RKO (cell line): ENCODE measurements at regions not wholly inside any gene's neighbourhood (a gene's known extent, or its start where the extent isn't known, plus 50 kb on each side); places are given as distances from the start of the nearest gene placed in this dataset.

Experiments
- DNase-seq: peaks from one replicate; pipeline ENCODE4 v3.0.0-alpha.2; 2016; ENCODE audit warnings: low spot score

GRCh38 chr12:41745593-41745992 is 399.1 kb downstream of the GXYLT1 start:
- no peak for DNase-seq

- peak; percentile 20 for DNase-seq
Observed at GRCh38 chr12:41743835-41744234, 400.8 kb downstream of the GXYLT1 start.

- DNase-seq: no peak
Observed at GRCh38 chr12:41739066-41739465, 405.6 kb downstream of the GXYLT1 start.

GRCh38 chr12:41737423-41737822 is 407.3 kb downstream of the GXYLT1 start:
- no peak for DNase-seq

GRCh38 chr12:41736436-41736835 is 408.2 kb downstream of the GXYLT1 start:
- DNase-seq: no peak

GRCh38 chr12:41731691-41732090 is 413.0 kb downstream of the GXYLT1 start:
- no peak for DNase-seq

GRCh38 chr12:41731061-41731460 is 413.6 kb downstream of the GXYLT1 start:
- DNase-seq: no peak

GRCh38 chr12:41724216-41724615 is 420.5 kb downstream of the GXYLT1 start:
- peak; percentile 21 for DNase-seq

- DNase-seq: no peak
Observed at GRCh38 chr12:41719214-41719613, 425.5 kb downstream of the GXYLT1 start.

- DNase-seq: no peak
Observed at GRCh38 chr12:41715256-41715655, 429.4 kb downstream of the GXYLT1 start.

- DNase-seq: no peak
Observed at GRCh38 chr12:41709463-41710285, 435.0 kb downstream of the GXYLT1 start.

GRCh38 chr12:41709012-41709411 is 435.7 kb downstream of the GXYLT1 start:
- DNase-seq: no peak

GRCh38 chr12:41706376-41706775 is 438.3 kb downstream of the GXYLT1 start:
- no peak for DNase-seq

- no peak for DNase-seq
Observed at GRCh38 chr12:41701943-41702601, 442.6 kb downstream of the GXYLT1 start.

GRCh38 chr12:41700940-41701339 is 443.7 kb downstream of the GXYLT1 start:
- DNase-seq: no peak

GRCh38 chr12:41699658-41700057 is 445.0 kb downstream of the GXYLT1 start:
- DNase-seq: no peak

- no peak for DNase-seq
Observed at GRCh38 chr12:41697161-41697560, 447.5 kb downstream of the GXYLT1 start.

GRCh38 chr12:41684997-41685396 is 459.7 kb downstream of the GXYLT1 start:
- no peak for DNase-seq

GRCh38 chr12:41683513-41684240 is 461.0 kb downstream of the GXYLT1 start:
- DNase-seq: no peak

- DNase-seq: no peak
Observed at GRCh38 chr12:41683023-41683422, 461.7 kb downstream of the GXYLT1 start.

- DNase-seq: no peak
Observed at GRCh38 chr12:41681898-41682297, 462.8 kb downstream of the GXYLT1 start.

- no peak for DNase-seq
Observed at GRCh38 chr12:41680155-41680554, 464.5 kb downstream of the GXYLT1 start.
